Neural progenitor cell (in vitro differentiated cells): ENCODE measurements at regions not wholly inside any gene's neighbourhood (a gene's known extent, or its start where the extent isn't known, plus 50 kb on each side); places are given as distances from the start of the nearest gene placed in this dataset.
"Not testable (repeated sequence)": the region's sequence is repeated elsewhere in the genome, so short reads cannot be mapped to it uniquely, and the experiment has no call there.

ENCODE experiments used
- DNase-seq: peaks from one replicate; pipeline ENCODE4 v3.0.0-alpha.2; 2016; ENCODE audit warnings: low spot score
- H2AFZ ChIP-seq: fragments of 200-600 bp; sonication (generic); replicated peaks from 2 replicates; pipeline ENCODE4 v1.6.1; 2016; ENCODE audit warnings: antibody characterized with exemption
- H3F3A ChIP-seq: fragments of 200-600 bp; sonication (generic); 2 replicates; pipeline ENCODE4 v1.6.1; 2016; ENCODE audit warnings: antibody characterized with exemption, low read depth
- H3K27ac ChIP-seq: fragments of 200-600 bp; sonication (generic); 2 replicates; pipeline ENCODE4 v1.5.1; 2016; ENCODE audit warnings: mild to moderate bottlenecking
- H3K27me3 ChIP-seq: fragments of 200-600 bp; sonication (generic); 2 replicates; pipeline ENCODE4 v1.6.1; 2016; ENCODE audit warnings: mild to moderate bottlenecking, moderate library complexity
- H3K36me3 ChIP-seq: fragments of 200-600 bp; sonication (generic); 2 replicates; pipeline ENCODE4 v1.5.1; 2016
- H3K4me1 ChIP-seq: fragments of 200-600 bp; sonication (generic); 2 replicates; pipeline ENCODE4 v1.6.1; 2016; ENCODE audit warnings: mixed run types
- H3K4me2 ChIP-seq: fragments of 200-600 bp; sonication (generic); 2 replicates; pipeline ENCODE4 v1.6.1; 2016
- H3K4me3 ChIP-seq: fragments of 200-600 bp; sonication (generic); 2 replicates; pipeline ENCODE4 v1.5.1; 2016
- H3K79me2 ChIP-seq: fragments of 200-600 bp; sonication (generic); 2 replicates; pipeline ENCODE4 v1.6.1; 2016; ENCODE audit warnings: low read depth
- H3K9ac ChIP-seq: fragments of 200-600 bp; sonication (generic); 2 replicates; pipeline ENCODE4 v1.6.1; 2016
- H3K9me3 ChIP-seq: fragments of 200-600 bp; sonication (generic); 2 replicates; pipeline ENCODE4 v1.5.1; 2016; ENCODE audit warnings: low read depth
- H4K20me1 ChIP-seq: fragments of 200-600 bp; sonication (generic); 2 replicates; pipeline ENCODE4 v1.6.1; 2016; ENCODE audit warnings: low read depth
- H3K27ac Mint-ChIP-seq: 3 replicates; pipeline ENCODE4 v1.8.0; 2021; ENCODE audit warnings: mixed read lengths
- H3K27me3 Mint-ChIP-seq: 2 replicates; pipeline ENCODE4 v1.8.0; 2022; ENCODE audit warnings: low read depth, mild to moderate bottlenecking, inconsistent platforms, moderate library complexity, mixed read lengths; ENCODE audit not compliant: insufficient read depth
- H3K36me3 Mint-ChIP-seq: 3 replicates; pipeline ENCODE4 v1.8.0; 2021; ENCODE audit warnings: mixed read lengths
- H3K4me1 Mint-ChIP-seq: 3 replicates; pipeline ENCODE4 v1.8.0; 2021; ENCODE audit warnings: mixed read lengths
- H3K4me3 Mint-ChIP-seq: 3 replicates; pipeline ENCODE4 v1.8.0; 2021; ENCODE audit warnings: mild to moderate bottlenecking, moderate library complexity, mixed read lengths
- H3K9me3 Mint-ChIP-seq: 3 replicates; pipeline ENCODE4 v1.8.0; 2020; ENCODE audit warnings: mixed read lengths
- EZH2 ChIP-seq: fragments of 200-600 bp; sonication (generic); IDR thresholded peaks from 2 replicates; pipeline ENCODE4 v1.6.1; 2017; ENCODE audit warnings: antibody characterized with exemption, mild to moderate bottlenecking, moderate library complexity
- EZH2phosphoT487 ChIP-seq: fragments of 200-600 bp; sonication (generic); IDR thresholded peaks from 2 replicates; pipeline ENCODE4 v1.6.1; 2017; ENCODE audit warnings: antibody characterized with exemption
- TF ChIP-seq, protein P1 (sequence below): fragments of 200-600 bp; sonication (generic); IDR thresholded peaks from 2 replicates; pipeline ENCODE4 v1.5.1; 2017; ENCODE audit warnings: antibody characterized with exemption, mild to moderate bottlenecking

DNA sequence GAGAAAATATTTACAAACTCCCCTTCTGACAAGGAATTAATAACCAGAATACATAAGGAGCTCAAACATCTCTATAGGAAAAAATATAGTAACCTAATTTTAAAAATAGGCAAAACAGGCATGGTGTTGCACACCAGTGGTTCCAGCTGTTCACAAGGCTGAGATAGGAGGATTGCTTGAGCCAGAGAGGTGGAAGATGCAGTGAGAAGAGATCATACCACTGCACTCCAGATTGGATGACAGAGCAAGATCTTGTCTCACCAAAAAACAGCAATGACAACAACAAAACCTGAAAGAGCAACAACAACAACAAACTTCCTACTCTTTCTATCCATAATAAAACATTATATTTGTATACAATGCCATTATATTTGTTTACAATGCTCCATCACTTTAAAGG is 304.4 kb upstream of the CNTNAP2 start:
- no peak overlapping the region for H3K4me3 Mint-ChIP-seq
- no peaks in the 10 kb centered on the region for H3K9me3 Mint-ChIP-seq
- H3K36me3 ChIP-seq: no peaks in the 10 kb centered on the region
- no peaks in the 10 kb centered on the region for H3K27me3 Mint-ChIP-seq
- H3K79me2 ChIP-seq: no peaks in the 10 kb centered on the region
- no peak overlapping the region for H3K9ac ChIP-seq
- no peak for DNase-seq
- H3K27ac Mint-ChIP-seq: no peak overlapping the region
- H3K9me3 ChIP-seq: no peaks in the 10 kb centered on the region
- H2AFZ ChIP-seq: no peak overlapping the region
- no peaks in the 10 kb centered on the region for H3K4me1 Mint-ChIP-seq
- no peak overlapping the region for H3K4me2 ChIP-seq
- H3K27me3 ChIP-seq: no peaks in the 10 kb centered on the region
- H3K27ac ChIP-seq: no peak overlapping the region
- no peaks in the 10 kb centered on the region for H3K4me1 ChIP-seq
- no peaks in the 10 kb centered on the region for H3K36me3 Mint-ChIP-seq
- no peaks in the 10 kb centered on the region for H4K20me1 ChIP-seq
- H3F3A ChIP-seq: no peaks in the 10 kb centered on the region
- TF ChIP-seq, protein P1, sequence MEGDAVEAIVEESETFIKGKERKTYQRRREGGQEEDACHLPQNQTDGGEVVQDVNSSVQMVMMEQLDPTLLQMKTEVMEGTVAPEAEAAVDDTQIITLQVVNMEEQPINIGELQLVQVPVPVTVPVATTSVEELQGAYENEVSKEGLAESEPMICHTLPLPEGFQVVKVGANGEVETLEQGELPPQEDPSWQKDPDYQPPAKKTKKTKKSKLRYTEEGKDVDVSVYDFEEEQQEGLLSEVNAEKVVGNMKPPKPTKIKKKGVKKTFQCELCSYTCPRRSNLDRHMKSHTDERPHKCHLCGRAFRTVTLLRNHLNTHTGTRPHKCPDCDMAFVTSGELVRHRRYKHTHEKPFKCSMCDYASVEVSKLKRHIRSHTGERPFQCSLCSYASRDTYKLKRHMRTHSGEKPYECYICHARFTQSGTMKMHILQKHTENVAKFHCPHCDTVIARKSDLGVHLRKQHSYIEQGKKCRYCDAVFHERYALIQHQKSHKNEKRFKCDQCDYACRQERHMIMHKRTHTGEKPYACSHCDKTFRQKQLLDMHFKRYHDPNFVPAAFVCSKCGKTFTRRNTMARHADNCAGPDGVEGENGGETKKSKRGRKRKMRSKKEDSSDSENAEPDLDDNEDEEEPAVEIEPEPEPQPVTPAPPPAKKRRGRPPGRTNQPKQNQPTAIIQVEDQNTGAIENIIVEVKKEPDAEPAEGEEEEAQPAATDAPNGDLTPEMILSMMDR: no peak
- TF ChIP-seq EZH2phosphoT487 (no peak), EZH2 (no peak)
- H3K4me3 ChIP-seq: no peak overlapping the region

DNA sequence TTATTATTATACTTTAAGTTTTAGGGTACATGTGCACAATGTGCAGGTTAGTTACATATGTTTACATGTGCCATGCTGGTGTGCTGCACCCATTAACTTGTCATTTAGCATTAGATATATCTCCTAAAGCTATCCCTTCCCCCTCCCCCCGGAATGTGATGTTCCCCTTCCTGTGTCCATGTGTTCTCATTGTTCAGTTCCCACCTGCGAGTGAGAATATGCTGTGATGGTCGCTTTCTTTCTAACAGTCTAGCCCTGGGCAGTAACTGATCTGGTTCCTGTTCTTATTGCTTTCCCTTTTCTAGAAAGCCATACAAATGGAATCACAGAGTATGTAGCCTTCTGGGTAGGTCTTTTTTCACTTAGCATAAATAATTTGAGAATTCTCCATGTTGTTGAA is 311.1 kb upstream of the CNTNAP2 start:
- H3K27me3 ChIP-seq, H3K9me3 ChIP-seq, H3K27me3 Mint-ChIP-seq, H3K36me3 ChIP-seq, H3K27ac Mint-ChIP-seq, H3K4me1 ChIP-seq, H3K9me3 Mint-ChIP-seq, H3K79me2 ChIP-seq, H3K4me3 ChIP-seq, H3K4me2 ChIP-seq, H3K36me3 Mint-ChIP-seq, H3K4me3 Mint-ChIP-seq, H2AFZ ChIP-seq, H3F3A ChIP-seq, H3K9ac ChIP-seq, H3K4me1 Mint-ChIP-seq, DNase-seq, H3K27ac ChIP-seq, H4K20me1 ChIP-seq: not testable (repeated sequence)

DNA sequence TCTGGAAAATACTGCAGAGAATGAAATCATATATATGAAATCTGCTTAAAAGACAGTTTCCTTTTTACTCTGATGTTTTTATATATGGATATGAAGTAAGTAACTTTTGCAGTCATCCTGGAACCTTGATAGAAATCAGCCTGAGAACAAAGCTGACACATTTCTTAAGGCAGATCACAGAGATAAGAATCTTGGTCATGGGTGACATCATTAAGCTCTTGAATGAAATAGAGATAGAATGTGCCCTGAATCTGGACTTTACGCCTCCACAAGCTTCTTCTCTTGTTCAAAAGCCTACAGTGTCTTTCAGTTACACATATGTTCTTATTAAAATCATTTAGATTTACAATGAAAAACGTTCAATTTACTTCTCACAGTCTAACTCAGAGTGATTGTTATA is 319.1 kb upstream of the CNTNAP2 start:
- Histone ChIP-seq H3F3A (no peaks in the 10 kb centered on the region), H3K36me3 (no peaks in the 10 kb centered on the region), H3K4me1 (no peaks in the 10 kb centered on the region), H3K27ac (no peak overlapping the region), H3K79me2 (no peaks in the 10 kb centered on the region), H2AFZ (no peak overlapping the region), H3K9me3 (no peaks in the 10 kb centered on the region), H3K4me2 (no peak overlapping the region), H3K9ac (no peak overlapping the region), H3K27me3 (no peaks in the 10 kb centered on the region), H3K4me3 (no peak overlapping the region), H4K20me1 (no peaks in the 10 kb centered on the region)
- Mint-ChIP-seq H3K27ac (no peak overlapping the region), H3K4me1 (no peaks in the 10 kb centered on the region), H3K36me3 (no peaks in the 10 kb centered on the region), H3K9me3 (no peaks in the 10 kb centered on the region), H3K27me3 (no peaks in the 10 kb centered on the region), H3K4me3 (no peak overlapping the region)
- DNase-seq: no peak
- TF ChIP-seq EZH2phosphoT487 (no peak), EZH2 (no peak)
- TF ChIP-seq, protein P1: no peak

DNA sequence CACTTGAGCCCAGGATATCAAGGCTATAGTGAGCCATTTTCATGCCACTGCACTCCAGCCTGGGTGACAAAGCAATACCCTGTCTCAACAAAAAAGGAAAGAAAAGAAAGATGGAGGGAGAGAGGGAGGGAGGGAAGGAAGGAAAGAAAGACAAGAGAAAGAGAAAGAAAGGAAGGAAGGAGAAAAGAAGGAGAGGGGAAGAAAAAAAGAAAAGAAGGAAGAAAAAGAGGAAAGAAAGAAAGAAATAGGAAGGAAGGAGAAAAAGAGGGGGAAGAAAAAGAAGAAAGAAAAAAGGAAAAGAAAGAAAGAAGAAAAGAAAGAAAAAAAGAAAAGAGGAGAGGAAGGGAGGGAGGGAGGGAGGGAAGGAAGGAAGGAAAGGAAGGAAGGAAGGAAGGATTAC is 321.5 kb upstream of the CNTNAP2 start:
- Histone ChIP-seq H3K4me3 (no peak overlapping the region), H3K4me1 (no peaks in the 10 kb centered on the region), H2AFZ (no peak overlapping the region), H3K9me3 (no peaks in the 10 kb centered on the region), H3K79me2 (no peaks in the 10 kb centered on the region), H3F3A (no peaks in the 10 kb centered on the region), H4K20me1 (no peaks in the 10 kb centered on the region), H3K9ac (no peak overlapping the region), H3K27ac (no peak overlapping the region), H3K36me3 (no peaks in the 10 kb centered on the region), H3K4me2 (no peak overlapping the region), H3K27me3 (no peaks in the 10 kb centered on the region)
- DNase-seq: no peak
- no peaks in the 10 kb centered on the region for H3K4me1 Mint-ChIP-seq
- H3K27me3 Mint-ChIP-seq: no peaks in the 10 kb centered on the region
- no peak overlapping the region for H3K27ac Mint-ChIP-seq
- H3K36me3 Mint-ChIP-seq: no peaks in the 10 kb centered on the region
- TF ChIP-seq, protein P1: no peak
- TF ChIP-seq EZH2phosphoT487: no peak
- TF ChIP-seq EZH2: no peak
- H3K9me3 Mint-ChIP-seq: no peaks in the 10 kb centered on the region
- H3K4me3 Mint-ChIP-seq: no peak overlapping the region
